Astrocyte of the spinal cord (primary cell): ENCODE measurements at regions not wholly inside any gene's neighbourhood (a gene's known extent, or its start where the extent isn't known, plus 50 kb on each side); places are given as distances from the start of the nearest gene placed in this dataset.

Experiments
- DNase-seq: peaks from one replicate; pipeline ENCODE4 v3.0.0; 2011; ENCODE audit warnings: low read depth, low spot score
- H3K4me3 ChIP-seq: 2 replicates; pipeline ENCODE4 v1.5.1; 2011; ENCODE audit warnings: low read depth, mild to moderate bottlenecking, low read length, moderate library complexity
- in situ Hi-C: cut with HindIII; loops from 2 replicates; pipeline ENCODE4 v1.10.0; 2017; ENCODE audit warnings: low sequenced_read_pairs
- TF ChIP-seq, protein P1 (sequence below): IDR thresholded peaks from 2 replicates; pipeline ENCODE4 v1.5.1; 2012; ENCODE audit warnings: low read depth, mild to moderate bottlenecking, low read length, inconsistent platforms

DNA sequence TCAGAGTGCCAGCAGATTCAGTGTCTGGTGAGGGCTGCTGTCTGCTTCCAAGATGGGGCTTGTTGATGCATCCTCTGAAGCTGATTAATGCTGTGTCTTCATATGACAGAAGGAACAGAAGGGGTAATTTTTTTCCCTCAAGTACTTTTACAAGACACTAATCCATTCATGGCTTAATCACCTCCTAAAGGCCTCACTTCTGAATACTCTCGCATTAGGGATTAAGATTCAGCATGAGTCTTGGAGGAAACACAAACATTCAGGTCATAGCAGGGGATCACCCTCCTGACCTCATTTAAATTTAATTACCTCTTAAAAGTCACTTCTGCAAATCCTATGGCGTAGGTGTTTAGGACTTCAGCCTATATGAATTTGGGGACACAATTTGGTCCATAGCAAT is 1145.5 kb upstream of the PCDH10 start:
- TF ChIP-seq, protein P1, sequence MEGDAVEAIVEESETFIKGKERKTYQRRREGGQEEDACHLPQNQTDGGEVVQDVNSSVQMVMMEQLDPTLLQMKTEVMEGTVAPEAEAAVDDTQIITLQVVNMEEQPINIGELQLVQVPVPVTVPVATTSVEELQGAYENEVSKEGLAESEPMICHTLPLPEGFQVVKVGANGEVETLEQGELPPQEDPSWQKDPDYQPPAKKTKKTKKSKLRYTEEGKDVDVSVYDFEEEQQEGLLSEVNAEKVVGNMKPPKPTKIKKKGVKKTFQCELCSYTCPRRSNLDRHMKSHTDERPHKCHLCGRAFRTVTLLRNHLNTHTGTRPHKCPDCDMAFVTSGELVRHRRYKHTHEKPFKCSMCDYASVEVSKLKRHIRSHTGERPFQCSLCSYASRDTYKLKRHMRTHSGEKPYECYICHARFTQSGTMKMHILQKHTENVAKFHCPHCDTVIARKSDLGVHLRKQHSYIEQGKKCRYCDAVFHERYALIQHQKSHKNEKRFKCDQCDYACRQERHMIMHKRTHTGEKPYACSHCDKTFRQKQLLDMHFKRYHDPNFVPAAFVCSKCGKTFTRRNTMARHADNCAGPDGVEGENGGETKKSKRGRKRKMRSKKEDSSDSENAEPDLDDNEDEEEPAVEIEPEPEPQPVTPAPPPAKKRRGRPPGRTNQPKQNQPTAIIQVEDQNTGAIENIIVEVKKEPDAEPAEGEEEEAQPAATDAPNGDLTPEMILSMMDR: no peak
- in situ Hi-C loops: no loop called here

DNA sequence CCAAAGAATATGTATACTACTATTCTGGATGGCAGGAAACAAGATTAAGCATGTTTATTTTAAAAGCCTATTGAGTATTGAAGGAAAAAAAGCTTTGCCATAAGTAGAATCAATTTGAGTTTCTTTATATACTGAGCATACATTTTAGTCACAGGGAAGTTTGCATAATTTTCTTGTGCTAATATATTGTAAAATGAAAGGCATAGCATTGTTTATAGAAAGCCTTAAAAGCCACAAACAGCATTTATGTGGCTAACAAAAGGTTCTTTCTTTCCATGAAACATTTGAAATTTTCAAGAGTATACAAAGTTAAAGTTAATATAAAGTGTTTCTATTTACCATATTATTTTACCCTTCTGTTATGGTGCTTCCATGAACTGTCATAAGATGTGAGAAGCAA is 1133.8 kb upstream of the PCDH10 start:
- TF ChIP-seq, protein P1: no peak
- H3K4me3 ChIP-seq: no peak overlapping the region
- DNase-seq: no peak
- in situ Hi-C loops: no loop called here

More for the DNA sequence above, 1145.5 kb upstream of the PCDH10 start:
- no peak overlapping the region for H3K4me3 ChIP-seq
- DNase-seq: no peak

DNA sequence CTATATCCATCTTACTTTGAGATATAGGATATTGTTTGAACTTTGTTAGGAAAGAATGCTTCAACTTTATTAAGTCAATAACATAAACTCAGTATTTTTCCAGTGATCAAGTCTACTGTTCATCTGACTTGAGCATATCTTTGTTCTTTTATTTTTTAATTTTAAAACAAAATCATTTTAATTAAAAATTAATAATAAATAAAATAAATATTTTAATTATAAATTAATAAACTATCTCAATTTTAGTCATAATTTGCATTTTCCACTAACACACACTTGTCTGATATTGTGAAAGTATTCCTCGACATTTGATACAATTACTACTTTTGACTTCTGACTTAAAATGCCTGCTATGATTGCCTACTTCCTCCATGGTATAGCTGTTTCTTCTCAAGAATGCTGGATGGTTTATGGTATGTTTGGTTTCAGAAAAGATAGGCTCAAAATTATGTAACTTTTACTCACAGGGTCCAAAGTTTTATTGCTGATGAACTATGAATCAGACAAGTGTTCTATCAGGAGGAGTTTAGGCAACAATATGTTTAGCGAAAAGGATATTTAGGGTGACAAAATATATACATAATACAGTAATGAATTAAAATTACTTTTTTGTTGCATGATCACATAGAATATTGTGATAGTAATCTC is 1132.3 kb upstream of the PCDH10 start:
- DNase-seq: no peak
- TF ChIP-seq, protein P1: no peak
- in situ Hi-C loops: no loop called here
- no peak overlapping the region for H3K4me3 ChIP-seq

DNA sequence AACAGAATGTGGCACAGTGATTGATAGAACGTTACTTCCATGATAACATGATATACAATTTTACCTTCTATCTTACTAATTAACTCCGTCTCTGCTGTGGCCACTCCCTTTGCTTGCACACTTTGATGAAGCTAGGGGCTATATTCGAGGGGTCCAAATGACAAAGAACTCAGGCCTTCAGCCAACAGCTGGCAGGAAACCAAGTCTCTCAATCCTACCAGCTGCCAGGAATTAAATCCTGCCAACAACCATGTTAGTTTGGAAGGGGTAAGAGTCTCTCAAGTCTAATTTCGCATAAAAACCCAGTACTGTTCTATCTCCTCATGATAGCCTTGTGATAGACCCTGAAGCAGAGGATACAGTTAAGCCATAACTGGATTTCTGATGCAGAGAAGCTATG is 1122.9 kb upstream of the PCDH10 start:
- H3K4me3 ChIP-seq: no peak overlapping the region
- TF ChIP-seq, protein P1: no peak
- in situ Hi-C loops: no loop called here
- no peak for DNase-seq

DNA sequence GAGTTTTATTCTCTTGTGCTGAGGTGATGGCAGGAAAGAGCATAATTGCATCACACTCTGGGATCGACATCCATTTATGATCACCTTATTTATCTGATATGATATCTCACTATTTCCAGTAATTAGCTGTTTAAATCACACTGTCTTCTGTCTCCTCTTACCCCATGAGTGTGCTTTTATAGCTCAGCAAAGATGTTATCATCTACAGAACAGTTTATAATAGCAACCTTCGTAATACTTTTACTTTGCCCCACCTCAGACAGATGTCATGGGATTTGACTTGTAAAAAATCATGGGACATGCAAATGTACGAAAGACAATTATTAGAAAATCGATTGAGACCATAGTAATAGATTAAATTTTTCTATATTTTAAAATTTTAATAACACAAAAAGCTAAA is 1122.3 kb upstream of the PCDH10 start:
- H3K4me3 ChIP-seq: no peak overlapping the region
- in situ Hi-C loops: no loop called here
- DNase-seq: no peak
- TF ChIP-seq, protein P1: no peak

DNA sequence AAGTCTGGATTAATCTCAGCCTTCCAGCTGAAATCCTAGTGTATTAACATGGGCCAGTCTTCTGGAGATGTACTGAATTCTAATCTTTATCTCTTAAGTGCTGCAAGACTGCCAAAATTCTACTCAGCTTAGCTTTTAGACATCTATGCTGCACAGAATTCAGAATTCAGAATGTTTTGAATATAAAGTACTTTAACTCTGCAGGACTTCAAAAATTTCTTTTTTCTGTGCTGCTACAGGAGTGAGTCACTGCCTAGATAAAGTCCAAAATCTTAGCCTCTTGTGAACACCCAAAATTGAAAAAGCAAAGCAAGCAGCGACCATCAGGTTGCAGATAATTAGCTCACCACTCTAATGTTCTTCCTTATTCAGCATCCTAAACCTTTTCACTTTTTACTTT is 1092.6 kb upstream of the PCDH10 start:
- in situ Hi-C loops: no loop called here
- TF ChIP-seq, protein P1: no peak
- no peak overlapping the region for H3K4me3 ChIP-seq
- DNase-seq: peak; percentile 33
